AG10803 (cell line): ENCODE measurements at regions not wholly inside any gene's neighbourhood (a gene's known extent, or its start where the extent isn't known, plus 50 kb on each side); places are given as distances from the start of the nearest gene placed in this dataset.

Experiments used
- DNase-seq: peaks from one replicate; pipeline ENCODE4 v3.0.0; 2010; ENCODE audit warnings: low read depth
- H3K4me3 ChIP-seq: 2 replicates; pipeline ENCODE4 v1.5.1; 2011; ENCODE audit warnings: mild to moderate bottlenecking, low read length, control low read depth
- CTCF ChIP-seq: conservative IDR thresholded peaks from 2 replicates; pipeline ENCODE4 v1.5.1; 2011; ENCODE audit warnings: mild to moderate bottlenecking, low read length, control low read depth, inconsistent platforms

GRCh38 chr6:67889682-67889995 is 745.4 kb upstream of the ADGRB3 start:
- DNase-seq: no peak
- H3K4me3 ChIP-seq: no peak overlapping the region
- no peak for TF ChIP-seq CTCF

DNA sequence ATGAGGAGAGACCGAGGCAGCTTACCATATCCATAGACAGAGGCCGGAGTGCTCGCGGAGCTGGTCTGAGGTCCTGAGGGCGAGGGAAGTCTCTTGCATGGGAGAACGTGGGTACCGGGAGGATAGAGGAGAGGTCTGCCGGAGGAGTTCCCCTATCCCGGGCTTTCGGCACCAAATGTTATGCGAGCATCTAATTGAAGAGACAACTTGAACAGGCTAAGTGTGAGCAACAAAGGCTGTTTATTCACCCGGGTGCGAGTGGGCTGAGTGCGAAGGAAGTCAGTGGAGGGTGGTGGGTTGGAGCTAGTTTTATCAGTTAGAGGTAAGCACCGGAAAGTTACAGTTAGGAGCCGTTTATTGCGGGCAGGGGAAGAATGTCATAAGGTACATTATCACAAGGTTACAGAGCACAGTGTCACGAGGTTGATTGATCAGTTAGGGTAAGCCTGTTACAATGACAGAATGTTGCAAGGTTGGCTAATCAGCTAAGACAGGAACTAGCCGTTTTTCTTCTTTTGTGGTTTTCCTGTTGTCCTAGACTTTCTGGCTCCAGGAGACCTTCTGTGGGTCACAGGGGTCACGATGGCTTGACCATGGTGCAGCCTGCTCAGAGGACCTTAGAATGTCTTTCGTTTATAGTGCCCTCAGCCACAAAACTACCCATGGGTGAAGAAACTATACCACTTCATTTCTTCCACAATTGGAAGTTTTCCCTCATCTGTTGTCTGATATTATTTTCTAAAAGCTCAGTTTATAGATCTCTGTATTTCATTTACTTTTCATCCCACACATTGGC is 746.0 kb upstream of the ADGRB3 start:
- DNase-seq: no peak
- no peak overlapping the region for H3K4me3 ChIP-seq
- no peak for TF ChIP-seq CTCF

DNA sequence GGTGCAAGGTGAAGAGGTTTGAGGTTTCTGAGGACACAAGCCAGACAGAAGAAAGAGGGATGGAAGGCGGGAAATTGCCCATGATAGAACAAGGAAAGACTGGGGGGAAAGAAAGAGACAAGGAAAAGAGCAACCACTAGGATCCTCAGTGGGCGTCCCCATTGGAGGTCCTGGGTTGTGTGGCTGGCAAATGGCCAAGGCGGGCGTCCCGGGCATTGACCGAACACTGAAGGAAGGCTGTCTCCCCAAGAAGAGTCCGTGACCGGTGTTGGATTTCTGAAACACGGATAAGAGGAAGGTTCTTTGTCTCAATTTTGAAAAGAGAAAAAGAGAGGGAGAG is 746.6 kb upstream of the ADGRB3 start:
- no peak overlapping the region for H3K4me3 ChIP-seq
- DNase-seq: no peak
- TF ChIP-seq CTCF: no peak

DNA sequence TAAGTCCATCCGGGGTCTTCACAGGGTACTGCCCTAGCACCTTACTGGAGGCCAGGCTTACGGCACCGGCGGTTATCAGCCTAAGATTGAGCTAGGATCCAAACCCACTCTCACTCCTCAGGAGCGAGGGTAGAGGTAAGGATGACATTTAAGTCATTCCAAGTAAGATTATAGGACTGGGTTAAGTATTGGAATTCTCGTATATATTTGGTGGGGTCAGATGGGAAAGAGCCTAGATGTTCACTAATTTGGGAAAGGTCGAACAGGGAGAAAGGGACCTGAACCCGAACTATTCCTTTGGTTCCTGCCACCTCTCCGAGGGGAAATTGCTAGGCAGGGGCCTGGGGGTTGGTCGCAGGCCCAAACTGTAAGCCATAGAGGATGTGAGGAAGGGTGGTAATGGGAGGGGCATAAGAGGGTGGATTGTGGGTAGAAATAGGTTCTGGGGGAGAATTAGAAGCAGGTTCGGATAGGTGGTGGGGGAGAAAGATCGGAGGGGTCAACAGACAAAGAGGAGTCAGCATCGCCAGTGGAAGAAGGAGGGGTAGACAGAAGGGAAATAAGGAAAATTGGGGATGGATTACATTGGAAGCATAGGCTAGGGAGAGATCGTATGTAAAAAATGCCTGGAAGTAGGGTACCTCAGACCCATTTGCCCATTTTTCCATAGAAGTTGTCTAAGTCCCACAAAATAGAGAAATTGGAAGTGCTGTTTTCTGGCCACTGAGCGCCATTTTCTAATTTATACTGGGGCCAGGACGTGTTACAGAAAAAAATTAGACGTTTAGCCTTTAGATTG is 747.1 kb upstream of the ADGRB3 start:
- H3K4me3 ChIP-seq: no peak overlapping the region
- DNase-seq: no peak
- no peak for TF ChIP-seq CTCF

- H3K4me3 ChIP-seq: no peak overlapping the region
- no peak for DNase-seq
- TF ChIP-seq CTCF: no peak
These were observed 747.7 kb upstream of the ADGRB3 start for GRCh38 chr6:67887419-67887746.

- no peak for DNase-seq
- H3K4me3 ChIP-seq: no peak overlapping the region
- TF ChIP-seq CTCF: no peak
These were observed 748.2 kb upstream of the ADGRB3 start for GRCh38 chr6:67886840-67887292.
